K562 (cell line): ENCODE measurements at regions not wholly inside any gene's neighbourhood (a gene's known extent, or its start where the extent isn't known, plus 50 kb on each side); places are given as distances from the start of the nearest gene placed in this dataset.

Source experiments
- ATAC-seq: fragments of 200-7000 bp; cut with Tn5 transposase; 3 replicates; pipeline ENCODE4 v1.9.1; 2020; ENCODE audit warnings: moderate library complexity
- BruUV-seq: library from RNA; stranded (reverse); fragments of 400-500 nt; replicated peaks from 2 replicates; lab custom pipeline; 2021; lab: Mats Ljungman, UMichigan
- CTCF ChIA-PET: fragments of 300-600 bp; formaldehyde crosslinking; extraction: SDS; loops from one replicate; lab custom pipeline; 2021; ENCODE audit warnings: low intra/inter-chr PET ratio; lab: Yijun Ruan, JAX
- POLR2A ChIA-PET: fragments of 300-600, 350-650 bp; sonication (Branson Sonifier 250); formaldehyde crosslinking; extraction: SDS; loops from one replicate; lab custom pipeline; 2021; ENCODE audit warnings: antibody characterized with exemption, inconsistent platforms; lab: Yijun Ruan, JAX
- DNase-seq, 4 experiments: peaks; one replicate each; pipeline versions ENCODE4 v3.0.0 to v3.0.0-alpha.2; 2011 to 2018; ENCODE audit warnings: low spot score in 3 of 4, mixed read lengths in 3 of 4; ENCODE audit errors: extremely low read depth in 1 of 4
- FAIRE-seq: peaks from 2 replicates; lab custom pipeline; 2011; peaks lifted over from hg19 to GRCh38; lab: Jason Lieb, UNC
- H2AFZ ChIP-seq: 2 replicates; pipeline ENCODE4 v1.6.0; 2011; ENCODE audit warnings: low read depth, low read length, control low read depth, inconsistent platforms
- H3K27ac ChIP-seq: fragments of 200-600 bp; 3 replicates; pipeline ENCODE4 v1.8.0; 2011; ENCODE audit warnings: low read depth, mild to moderate bottlenecking, control low read depth, inconsistent platforms, low read length, moderate library complexity, mixed read lengths; ENCODE audit errors: extremely low read depth
- H3K27me3 ChIP-seq, 2 experiments: fragments of 300-600 bp in 1 of 2; 2 replicates in 1 of 2; 3 replicates in 1 of 2; pipeline versions ENCODE4 v1.6.0 to v1.8.0; 2011; ENCODE audit warnings: inconsistent platforms in 2 of 2, low read length in 2 of 2, mild to moderate bottlenecking in 1 of 2, mixed read lengths in 1 of 2, moderate library complexity in 1 of 2; ENCODE audit not compliant: control insufficient read depth in 2 of 2, insufficient read depth in 2 of 2
- H3K36me3 ChIP-seq: fragments of 300-600 bp; 3 replicates; pipeline ENCODE4 v1.8.0; 2011; ENCODE audit warnings: mild to moderate bottlenecking, low read length, inconsistent platforms; ENCODE audit not compliant: control insufficient read depth, insufficient read depth
- H3K4me1 ChIP-seq, 2 experiments: fragments of 200-600 bp in 1 of 2; replicated peaks in 1 of 2; 2 replicates in 1 of 2; 3 replicates in 1 of 2; pipeline versions ENCODE4 v1.5.1 to v1.8.0; 2011; ENCODE audit warnings: inconsistent platforms in 2 of 2, low read length in 2 of 2, mild to moderate bottlenecking in 1 of 2, mixed read lengths in 1 of 2, moderate library complexity in 1 of 2; ENCODE audit not compliant: control insufficient read depth in 2 of 2, insufficient read depth in 2 of 2
- H3K4me2 ChIP-seq: 2 replicates; pipeline ENCODE4 v1.6.1; 2011; ENCODE audit warnings: low read length, control low read depth, inconsistent platforms, mixed read lengths; ENCODE audit not compliant: insufficient read depth
- H3K4me3 ChIP-seq: fragments of 200-600 bp; sonication (generic), shearing (Covaris generic); 2 replicates; pipeline ENCODE4 v1.5.1; 2016; ENCODE audit warnings: control low read depth, inconsistent platforms
- H3K79me2 ChIP-seq: fragments of 200-600 bp; 3 replicates; pipeline ENCODE4 v1.8.0; 2011; ENCODE audit warnings: low read length, inconsistent platforms; ENCODE audit not compliant: control insufficient read depth, insufficient read depth
- H3K9ac ChIP-seq, 2 experiments: 2 replicates each; pipeline versions ENCODE4 v1.6.0 to v1.6.1; 2011; ENCODE audit warnings: low read depth in 2 of 2, low read length in 2 of 2, control low read depth in 1 of 2, inconsistent platforms in 1 of 2, mild to moderate bottlenecking in 1 of 2, mixed read lengths in 1 of 2; ENCODE audit not compliant: insufficient read depth in 1 of 2
- H3K9me1 ChIP-seq: one replicate; pipeline ENCODE4 v1.6.0; 2011; ENCODE audit warnings: inconsistent platforms, mild to moderate bottlenecking, low read length, moderate library complexity; ENCODE audit not compliant: control insufficient read depth, insufficient read depth
- H3K9me3 ChIP-seq: replicated peaks from 2 replicates; pipeline ENCODE4 v1.5.1; 2011; ENCODE audit warnings: low read depth, low read length, inconsistent platforms; ENCODE audit not compliant: control insufficient read depth, insufficient read depth
- H4K20me1 ChIP-seq: replicated peaks from 2 replicates; pipeline ENCODE4 v1.6.1; 2011; ENCODE audit warnings: low read length, inconsistent platforms, mixed read lengths; ENCODE audit not compliant: control insufficient read depth, insufficient read depth
- BACH1 ChIP-seq: fragments of 200-800 bp; sonication (Bioruptor generic); IDR thresholded peaks from 2 replicates; pipeline ENCODE4 v1.6.1; 2016; ENCODE audit warnings: missing genetic modification characterization, missing compliant biosample characterization
- CHD4 ChIP-seq: fragments of 200-600 bp; sonication (generic); IDR thresholded peaks from 3 replicates; pipeline ENCODE4 v1.6.1; 2012; ENCODE audit warnings: low read depth, mild to moderate bottlenecking, mixed read lengths, low read length, inconsistent platforms; ENCODE audit not compliant: insufficient read depth, insufficient replicate concordance, poor library complexity, severe bottlenecking
- EGR1 ChIP-seq: fragments of 450-650 bp; conservative IDR thresholded peaks from 2 replicates; pipeline ENCODE4 v1.6.1; 2017; ENCODE audit warnings: mild to moderate bottlenecking
- GABPB1 ChIP-seq: sonication (generic); formaldehyde crosslinking; IDR thresholded peaks from 2 replicates; pipeline ENCODE4 v1.8.0; 2022; ENCODE audit warnings: mild to moderate bottlenecking, missing genetic modification reagents
- IRF2 ChIP-seq: sonication (generic); formaldehyde crosslinking; IDR thresholded peaks from 2 replicates; pipeline ENCODE4 v1.8.1; 2022; ENCODE audit warnings: mild to moderate bottlenecking, missing genetic modification reagents
- SIN3A ChIP-seq, 2 experiments: fragments of 150-350 bp in 1 of 2; IDR thresholded peaks; 2 replicates each; pipeline ENCODE4 v1.6.1; 2011 to 2016; ENCODE audit warnings: borderline replicate concordance in 2 of 2, low read depth in 2 of 2, low read length in 2 of 2, mild to moderate bottlenecking in 2 of 2, moderate library complexity in 2 of 2; ENCODE audit not compliant: control insufficient read depth in 1 of 2
- WGBS: fragments of 100-300 bp; shearing (Covaris generic); methylation state at CpG from one replicate; pipeline ENCODE4 v1.1.6; 2016; ENCODE audit warnings: low coverage, mixed read lengths; ENCODE audit not compliant: insufficient coverage; ENCODE audit errors: missing lambda C conversion rate; 5-methylcytosine and 5-hydroxymethylcytosine counted together
- in situ Hi-C: fragments of 300-500 bp; cut with MboI; formaldehyde crosslinking; loops from 4 replicates; pipeline ENCODE4 v1.15.0; 2018; ENCODE audit warnings: inconsistent platforms, mixed read lengths
- intact Hi-C: fragments of 100-400 bp; cut with micrococcal nuclease; formaldehyde crosslinking; loops from 2 replicates; pipeline ENCODE4 v1.14.2; 2022
- TF ChIP-seq, protein P1 (sequence below): fragments of 450-650 bp; IDR thresholded peaks from 2 replicates; pipeline ENCODE4 v1.6.1; 2018; ENCODE audit not compliant: partially characterized antibody
- TF ChIP-seq, protein P2 (sequence below), 2 experiments: fragments of 450-650 bp; IDR thresholded peaks; 2 replicates each; pipeline ENCODE4 v1.6.1; 2016

DNA sequence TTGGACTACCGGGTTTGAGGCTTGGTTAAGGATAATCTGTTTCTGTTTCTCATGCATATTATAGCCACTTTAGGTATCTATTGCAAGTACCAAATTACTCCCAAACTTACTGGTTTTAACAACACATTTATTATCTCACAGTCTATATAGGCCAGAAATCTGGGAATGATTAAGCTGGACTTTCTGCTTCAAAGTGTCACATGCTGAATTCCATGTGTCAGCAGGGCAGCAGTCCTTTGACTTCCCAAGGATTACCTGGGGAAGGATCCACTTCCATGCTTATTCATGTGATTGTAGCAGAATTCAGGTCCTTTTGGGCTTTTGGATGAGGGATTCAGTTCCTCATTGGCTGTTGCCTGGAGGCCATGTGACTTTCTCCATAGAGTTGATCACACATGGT, 349.0 kb upstream of the TRAM1L1 start:
- ATAC-seq (no peak), DNase-seq (no peak), FAIRE-seq (no peak)
- Histone ChIP-seq H3K4me2 (no peak overlapping the region), H2AFZ (no peak overlapping the region), H3K27ac (no peak overlapping the region), H3K36me3 (no peaks in the 10 kb centered on the region), H3K79me2 (no peaks in the 10 kb centered on the region), H3K27me3 (no peaks in the 10 kb centered on the region), H4K20me1 (no peaks in the 10 kb centered on the region), H3K9me3 (no peaks in the 10 kb centered on the region), H3K4me1 (no peaks in the 10 kb centered on the region), H3K9me1 (no peaks in the 10 kb centered on the region), H3K9ac (no peak overlapping the region), H3K4me3 (no peak overlapping the region)
- TF ChIP-seq, protein P1, sequence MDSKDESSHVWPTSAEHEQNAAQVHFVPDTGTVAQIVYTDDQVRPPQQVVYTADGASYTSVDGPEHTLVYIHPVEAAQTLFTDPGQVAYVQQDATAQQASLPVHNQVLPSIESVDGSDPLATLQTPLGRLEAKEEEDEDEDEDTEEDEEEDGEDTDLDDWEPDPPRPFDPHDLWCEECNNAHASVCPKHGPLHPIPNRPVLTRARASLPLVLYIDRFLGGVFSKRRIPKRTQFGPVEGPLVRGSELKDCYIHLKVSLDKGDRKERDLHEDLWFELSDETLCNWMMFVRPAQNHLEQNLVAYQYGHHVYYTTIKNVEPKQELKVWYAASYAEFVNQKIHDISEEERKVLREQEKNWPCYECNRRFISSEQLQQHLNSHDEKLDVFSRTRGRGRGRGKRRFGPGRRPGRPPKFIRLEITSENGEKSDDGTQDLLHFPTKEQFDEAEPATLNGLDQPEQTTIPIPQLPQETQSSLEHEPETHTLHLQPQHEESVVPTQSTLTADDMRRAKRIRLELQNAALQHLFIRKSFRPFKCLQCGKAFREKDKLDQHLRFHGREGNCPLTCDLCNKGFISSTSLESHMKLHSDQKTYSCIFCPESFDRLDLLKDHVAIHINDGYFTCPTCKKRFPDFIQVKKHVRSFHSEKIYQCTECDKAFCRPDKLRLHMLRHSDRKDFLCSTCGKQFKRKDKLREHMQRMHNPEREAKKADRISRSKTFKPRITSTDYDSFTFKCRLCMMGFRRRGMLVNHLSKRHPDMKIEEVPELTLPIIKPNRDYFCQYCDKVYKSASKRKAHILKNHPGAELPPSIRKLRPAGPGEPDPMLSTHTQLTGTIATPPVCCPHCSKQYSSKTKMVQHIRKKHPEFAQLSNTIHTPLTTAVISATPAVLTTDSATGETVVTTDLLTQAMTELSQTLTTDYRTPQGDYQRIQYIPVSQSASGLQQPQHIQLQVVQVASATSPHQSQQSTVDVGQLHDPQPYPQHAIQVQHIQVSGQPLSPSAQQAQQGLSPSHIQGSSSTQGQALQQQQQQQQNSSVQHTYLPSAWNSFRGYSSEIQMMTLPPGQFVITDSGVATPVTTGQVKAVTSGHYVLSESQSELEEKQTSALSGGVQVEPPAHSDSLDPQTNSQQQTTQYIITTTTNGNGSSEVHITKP = no peak
- TF ChIP-seq GABPB1 (CRISPR knock-in tag) (no peak), EGR1 (no peak), IRF2 (no peak), CHD4 (no peak), SIN3A (IDR thresholded peaks at IDR 0.05; ENCODE audit: borderline replicate concordance in 2 of 2, control insufficient read depth in 1 of 2, low read depth in 2 of 2, low read length in 2 of 2) (no peak), BACH1 (no peak)
- TF ChIP-seq, protein P2, sequence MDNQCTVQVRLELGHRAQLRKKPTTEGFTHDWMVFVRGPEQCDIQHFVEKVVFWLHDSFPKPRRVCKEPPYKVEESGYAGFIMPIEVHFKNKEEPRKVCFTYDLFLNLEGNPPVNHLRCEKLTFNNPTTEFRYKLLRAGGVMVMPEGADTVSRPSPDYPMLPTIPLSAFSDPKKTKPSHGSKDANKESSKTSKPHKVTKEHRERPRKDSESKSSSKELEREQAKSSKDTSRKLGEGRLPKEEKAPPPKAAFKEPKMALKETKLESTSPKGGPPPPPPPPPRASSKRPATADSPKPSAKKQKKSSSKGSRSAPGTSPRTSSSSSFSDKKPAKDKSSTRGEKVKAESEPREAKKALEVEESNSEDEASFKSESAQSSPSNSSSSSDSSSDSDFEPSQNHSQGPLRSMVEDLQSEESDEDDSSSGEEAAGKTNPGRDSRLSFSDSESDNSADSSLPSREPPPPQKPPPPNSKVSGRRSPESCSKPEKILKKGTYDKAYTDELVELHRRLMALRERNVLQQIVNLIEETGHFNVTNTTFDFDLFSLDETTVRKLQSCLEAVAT (IDR thresholded peaks at IDR 0.05) = no peak
- intact Hi-C loops = no loop called here
- POLR2A ChIA-PET = no interaction called here
- CTCF ChIA-PET = no interaction called here
- in situ Hi-C loops = no loop called here
- BruUV-seq = no TSS peak
- 0% methylated on average over 1 of the region's 1 CpG for WGBS
